HG02763 (cell line): ENCODE measurements at regions not wholly inside any gene's neighbourhood (a gene's known extent, or its start where the extent isn't known, plus 50 kb on each side); places are given as distances from the start of the nearest gene placed in this dataset.
"Not testable (repeated sequence)": the region's sequence is repeated elsewhere in the genome, so short reads cannot be mapped to it uniquely, and the experiment has no call there.

Experiments
- ATAC-seq: cut with Tn5 transposase; IDR thresholded peaks from one replicate; pipeline ENCODE4 v1.9.1; 2021; ENCODE audit warnings: mild to moderate bottlenecking, moderate library complexity; ENCODE audit not compliant: unreplicated experiment

- no peak for ATAC-seq
Measured at GRCh38 chr2:234166531-234166930, 116.0 kb downstream of the SPP2 start.

- ATAC-seq = no peak
Measured at GRCh38 chr2:234165421-234165820, 114.9 kb downstream of the SPP2 start.

- no peak for ATAC-seq
Measured at GRCh38 chr2:234164493-234165413, 114.3 kb downstream of the SPP2 start.

- ATAC-seq = no peak
Measured at GRCh38 chr2:234163510-234164045, 113.1 kb downstream of the SPP2 start.

- ATAC-seq = no peak
Measured at GRCh38 chr2:234162861-234163260, 112.4 kb downstream of the SPP2 start.

GRCh38 chr2:234161932-234162331, 111.4 kb downstream of the SPP2 start:
- no peak for ATAC-seq

GRCh38 chr2:234158812-234159211, 108.3 kb downstream of the SPP2 start:
- ATAC-seq = no peak

GRCh38 chr2:234157817-234158588, 107.5 kb downstream of the SPP2 start:
- no peak for ATAC-seq

- ATAC-seq = no peak
Measured at GRCh38 chr2:234156326-234156725, 105.8 kb downstream of the SPP2 start.

GRCh38 chr2:234152835-234153234, 102.3 kb downstream of the SPP2 start:
- ATAC-seq = not testable (repeated sequence)

GRCh38 chr2:234147335-234147861, 96.9 kb downstream of the SPP2 start:
- ATAC-seq = no peak

- ATAC-seq = no peak
Measured at GRCh38 chr2:234146087-234146826, 95.8 kb downstream of the SPP2 start.

- ATAC-seq = no peak
Measured at GRCh38 chr2:234145511-234145910, 95.0 kb downstream of the SPP2 start.

GRCh38 chr2:234145057-234145456, 94.6 kb downstream of the SPP2 start:
- no peak for ATAC-seq

GRCh38 chr2:234143896-234144295, 93.4 kb downstream of the SPP2 start:
- no peak for ATAC-seq

GRCh38 chr2:234142530-234142929, 92.0 kb downstream of the SPP2 start:
- no peak for ATAC-seq

GRCh38 chr2:234139755-234140154, 89.3 kb downstream of the SPP2 start:
- ATAC-seq = no peak

GRCh38 chr2:234138836-234139235, 88.3 kb downstream of the SPP2 start:
- ATAC-seq = no peak

GRCh38 chr2:234137400-234138014, 87.0 kb downstream of the SPP2 start:
- no peak for ATAC-seq

GRCh38 chr2:234136461-234136860, 86.0 kb downstream of the SPP2 start:
- no peak for ATAC-seq
